ELR (cell line): ENCODE measurements at regions not wholly inside any gene's neighbourhood (a gene's known extent, or its start where the extent isn't known, plus 50 kb on each side); places are given as distances from the start of the nearest gene placed in this dataset.

Experiments used
- DNase-seq: peaks from one replicate; pipeline ENCODE4 v3.0.0-alpha.2; 2015; ENCODE audit warnings: low read depth

GRCh38 chr10:104505521-104506042 lies 135.5 kb upstream of the SORCS3 start:
- DNase-seq = no peak

- DNase-seq = no peak
Measured at GRCh38 chr10:104509981-104510380, 131.1 kb upstream of the SORCS3 start.

GRCh38 chr10:104510644-104511043 lies 130.4 kb upstream of the SORCS3 start:
- no peak for DNase-seq

GRCh38 chr10:104512800-104513199 lies 128.3 kb upstream of the SORCS3 start:
- no peak for DNase-seq

- no peak for DNase-seq
Measured at GRCh38 chr10:104515678-104516199, 125.4 kb upstream of the SORCS3 start.

GRCh38 chr10:104516986-104517385 lies 124.1 kb upstream of the SORCS3 start:
- no peak for DNase-seq

GRCh38 chr10:104517946-104518345 lies 123.1 kb upstream of the SORCS3 start:
- no peak for DNase-seq

- DNase-seq = no peak
Measured at GRCh38 chr10:104518891-104519290, 122.2 kb upstream of the SORCS3 start.

GRCh38 chr10:104520653-104521052 lies 120.4 kb upstream of the SORCS3 start:
- DNase-seq = no peak

GRCh38 chr10:104521901-104522694 lies 119.0 kb upstream of the SORCS3 start:
- no peak for DNase-seq

- DNase-seq = no peak
Measured at GRCh38 chr10:104526188-104526587, 114.9 kb upstream of the SORCS3 start.

GRCh38 chr10:104527013-104527412 lies 114.1 kb upstream of the SORCS3 start:
- DNase-seq = no peak

GRCh38 chr10:104540181-104540580 lies 100.9 kb upstream of the SORCS3 start:
- DNase-seq = no peak

GRCh38 chr10:104541820-104542219 lies 99.3 kb upstream of the SORCS3 start:
- no peak for DNase-seq

GRCh38 chr10:104546336-104546735 lies 94.8 kb upstream of the SORCS3 start:
- no peak for DNase-seq

GRCh38 chr10:104546756-104547155 lies 94.3 kb upstream of the SORCS3 start:
- peak; percentile 14 for DNase-seq

GRCh38 chr10:104548090-104548489 lies 93.0 kb upstream of the SORCS3 start:
- peak; percentile 25 for DNase-seq

GRCh38 chr10:104556831-104557230 lies 84.3 kb upstream of the SORCS3 start:
- DNase-seq = no peak

- DNase-seq = no peak
Measured at GRCh38 chr10:104557966-104558365, 83.1 kb upstream of the SORCS3 start.

GRCh38 chr10:104559935-104560334 lies 81.2 kb upstream of the SORCS3 start:
- DNase-seq = no peak

GRCh38 chr10:104563051-104563450 lies 78.0 kb upstream of the SORCS3 start:
- DNase-seq = no peak

- DNase-seq = no peak
Measured at GRCh38 chr10:104563548-104563947, 77.5 kb upstream of the SORCS3 start.

- DNase-seq = no peak
Measured at GRCh38 chr10:104574427-104574826, 66.7 kb upstream of the SORCS3 start.

GRCh38 chr10:104574838-104575237 lies 66.3 kb upstream of the SORCS3 start:
- DNase-seq = no peak
